ENCODE measurements at regions not wholly inside any gene's neighbourhood (a gene's known extent, or its start where the extent isn't known, plus 50 kb on each side); places are given as distances from the start of the nearest gene placed in this dataset.
A peak's percentile ranks its signal among the peaks of the same experiment; 100 is the strongest.

- peaks cover 30% of the 10 kb centered on the region for H3K9me3 ChIP-seq (ENCODE audit: control insufficient read depth, low read length)
- TF ChIP-seq CTCF (conservative IDR thresholded peaks at IDR 0.05): no peak
- peak overlapping the region; percentile 40 for H3K4me3 ChIP-seq (ENCODE audit: low read length)
- no peak overlapping the region for H3K27ac ChIP-seq (ENCODE audit: low read depth, low read length)
- 90% methylated on average over 2 of the region's 2 CpGs; no CpG with 5 or more reads in 1 of the 2 experiments for WGBS, 2 experiments (ENCODE audit: insufficient coverage in 1 of 2, insufficient read length in 1 of 2)
- H3K36me3 Mint-ChIP-seq (ENCODE audit: low read depth): peaks cover 6% of the 10 kb centered on the region
- peaks cover 34% of the 10 kb centered on the region for H3K9me3 Mint-ChIP-seq
- H3K27me3 Mint-ChIP-seq (ENCODE audit: insufficient read depth): no peaks in the 10 kb centered on the region
- H3K27me3 ChIP-seq (ENCODE audit: control insufficient read depth, insufficient read depth, low read length, poor library complexity, severe bottlenecking): no peaks in the 10 kb centered on the region
- no peaks in the 10 kb centered on the region for H3K4me1 ChIP-seq (ENCODE audit: control insufficient read depth, insufficient read depth, low read length)
- H3K4me1 Mint-ChIP-seq: no peaks in the 10 kb centered on the region
- no peak overlapping the region for H3K9ac ChIP-seq (ENCODE audit: extremely low read depth, low read length, poor library complexity, severe bottlenecking)
- no peaks in the 10 kb centered on the region for H3K36me3 ChIP-seq (ENCODE audit: control insufficient read depth, insufficient read depth, low read length)
- no peak overlapping the region for H3K27ac Mint-ChIP-seq
- no peak overlapping the region for H3K4me3 Mint-ChIP-seq
- no peak for DNase-seq
Observed at GRCh38 chr1:69103705-69104385, 463.9 kb upstream of the LRRC7 start.

- no peak for DNase-seq
- H3K27ac Mint-ChIP-seq: no peak overlapping the region
- no peaks in the 10 kb centered on the region for H3K36me3 ChIP-seq (ENCODE audit: control insufficient read depth, insufficient read depth, low read length)
- no peak overlapping the region for H3K9ac ChIP-seq (ENCODE audit: extremely low read depth, low read length, poor library complexity, severe bottlenecking)
- no peak overlapping the region for H3K27ac ChIP-seq (ENCODE audit: low read depth, low read length)
- no peaks in the 10 kb centered on the region for H3K4me1 Mint-ChIP-seq
- peaks cover 30% of the 10 kb centered on the region for H3K9me3 ChIP-seq (ENCODE audit: control insufficient read depth, low read length)
- no peak overlapping the region for H3K4me3 Mint-ChIP-seq
- H3K4me3 ChIP-seq (ENCODE audit: low read length): no peak overlapping the region
- no peaks in the 10 kb centered on the region for H3K27me3 ChIP-seq (ENCODE audit: control insufficient read depth, insufficient read depth, low read length, poor library complexity, severe bottlenecking)
- peak; percentile 29 for TF ChIP-seq CTCF (conservative IDR thresholded peaks at IDR 0.05)
- peaks cover 6% of the 10 kb centered on the region for H3K36me3 Mint-ChIP-seq (ENCODE audit: low read depth)
- H3K4me1 ChIP-seq (ENCODE audit: control insufficient read depth, insufficient read depth, low read length): no peaks in the 10 kb centered on the region
- H3K27me3 Mint-ChIP-seq (ENCODE audit: insufficient read depth): no peaks in the 10 kb centered on the region
- H3K9me3 Mint-ChIP-seq: peaks cover 31% of the 10 kb centered on the region
Observed at GRCh38 chr1:69104894-69105293, 462.8 kb upstream of the LRRC7 start.

- H3K4me1 Mint-ChIP-seq: peaks cover 10% of the 10 kb centered on the region
- H3K27me3 Mint-ChIP-seq (ENCODE audit: insufficient read depth): no peaks in the 10 kb centered on the region
- peaks cover 6% of the 10 kb centered on the region for H3K9me3 Mint-ChIP-seq
- TF ChIP-seq CTCF (conservative IDR thresholded peaks at IDR 0.05): no peak
- no peak overlapping the region for H3K4me3 Mint-ChIP-seq
- 90 to 100% methylated on average over 1 to 4 of the region's 4 CpGs for WGBS, 2 experiments (ENCODE audit: insufficient coverage in 1 of 2, insufficient read length in 1 of 2)
- DNase-seq: no peak
- H3K27ac ChIP-seq (ENCODE audit: low read depth, low read length): no peak overlapping the region
- no peak overlapping the region for H3K9ac ChIP-seq (ENCODE audit: extremely low read depth, low read length, poor library complexity, severe bottlenecking)
- peaks cover 7% of the 10 kb centered on the region for H3K4me1 ChIP-seq (ENCODE audit: control insufficient read depth, insufficient read depth, low read length)
- no peak overlapping the region for H3K27ac Mint-ChIP-seq
- no peaks in the 10 kb centered on the region for H3K36me3 Mint-ChIP-seq (ENCODE audit: low read depth)
- no peaks in the 10 kb centered on the region for H3K36me3 ChIP-seq (ENCODE audit: control insufficient read depth, insufficient read depth, low read length)
- no peaks in the 10 kb centered on the region for H3K9me3 ChIP-seq (ENCODE audit: control insufficient read depth, low read length)
- H3K27me3 ChIP-seq (ENCODE audit: control insufficient read depth, insufficient read depth, low read length, poor library complexity, severe bottlenecking): no peaks in the 10 kb centered on the region
- H3K4me3 ChIP-seq (ENCODE audit: low read length): no peak overlapping the region
Observed at GRCh38 chr1:69109277-69109676, 458.4 kb upstream of the LRRC7 start.

Data from endodermal cell (in vitro differentiated cells).